ENCODE measurements at regions not wholly inside any gene's neighbourhood (a gene's known extent, or its start where the extent isn't known, plus 50 kb on each side); places are given as distances from the start of the nearest gene placed in this dataset.

DNA sequence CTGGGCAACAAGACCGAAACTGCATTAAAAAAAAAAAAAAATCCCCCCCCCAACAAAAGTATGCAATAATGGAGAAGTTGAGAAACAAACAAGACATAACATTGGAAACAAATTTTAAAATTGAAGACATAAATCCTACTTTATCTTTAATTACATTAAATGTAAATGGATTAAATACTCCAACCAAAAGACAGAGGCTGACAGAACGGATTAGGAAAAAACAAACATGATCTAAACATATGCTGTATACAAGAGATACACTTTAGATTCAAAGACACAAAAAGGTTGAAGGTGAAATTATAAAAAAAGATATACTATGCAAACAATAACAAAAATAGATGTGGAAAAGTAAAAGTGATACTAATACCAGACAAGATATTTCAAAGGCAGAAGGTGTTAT is 350.8 kb upstream of the RGPD4 start:
- Histone ChIP-seq H2AFZ (ENCODE audit: low read depth, low read length) (no peak overlapping the region), H3K9ac (ENCODE audit: low read depth, low read length) (no peak overlapping the region), H3K9me3 (ENCODE audit: insufficient read depth, low read length, severe bottlenecking) (peaks cover 4% of the 10 kb centered on the region), H3K4me3 (ENCODE audit: low read depth in 1 of 2, low read length in 2 of 2) (no peak overlapping the region), H3K79me2 (ENCODE audit: insufficient read depth, low read length) (no peaks in the 10 kb centered on the region), H3K27me3 (ENCODE audit: insufficient read depth, low read length, poor library complexity) (no peaks in the 10 kb centered on the region), H3K27ac (ENCODE audit: low read length) (no peak overlapping the region), H3K36me3 (ENCODE audit: insufficient read depth, low read length) (no peaks in the 10 kb centered on the region), H3K4me2 (ENCODE audit: insufficient read depth, low read length) (no peak overlapping the region), H4K20me1 (ENCODE audit: insufficient read depth, low read length) (no peaks in the 10 kb centered on the region), H3K4me1 (ENCODE audit: insufficient read depth, low read length) (no peaks in the 10 kb centered on the region)
- DNase-seq, result no peak
- no peak for ATAC-seq (ENCODE audit: insufficient read depth, low read depth)
- TF ChIP-seq, protein P1, sequence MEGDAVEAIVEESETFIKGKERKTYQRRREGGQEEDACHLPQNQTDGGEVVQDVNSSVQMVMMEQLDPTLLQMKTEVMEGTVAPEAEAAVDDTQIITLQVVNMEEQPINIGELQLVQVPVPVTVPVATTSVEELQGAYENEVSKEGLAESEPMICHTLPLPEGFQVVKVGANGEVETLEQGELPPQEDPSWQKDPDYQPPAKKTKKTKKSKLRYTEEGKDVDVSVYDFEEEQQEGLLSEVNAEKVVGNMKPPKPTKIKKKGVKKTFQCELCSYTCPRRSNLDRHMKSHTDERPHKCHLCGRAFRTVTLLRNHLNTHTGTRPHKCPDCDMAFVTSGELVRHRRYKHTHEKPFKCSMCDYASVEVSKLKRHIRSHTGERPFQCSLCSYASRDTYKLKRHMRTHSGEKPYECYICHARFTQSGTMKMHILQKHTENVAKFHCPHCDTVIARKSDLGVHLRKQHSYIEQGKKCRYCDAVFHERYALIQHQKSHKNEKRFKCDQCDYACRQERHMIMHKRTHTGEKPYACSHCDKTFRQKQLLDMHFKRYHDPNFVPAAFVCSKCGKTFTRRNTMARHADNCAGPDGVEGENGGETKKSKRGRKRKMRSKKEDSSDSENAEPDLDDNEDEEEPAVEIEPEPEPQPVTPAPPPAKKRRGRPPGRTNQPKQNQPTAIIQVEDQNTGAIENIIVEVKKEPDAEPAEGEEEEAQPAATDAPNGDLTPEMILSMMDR (IDR thresholded peaks at IDR 0.05; ENCODE audit: borderline replicate concordance, extremely low read depth, low read length, poor library complexity, severe bottlenecking), result no peak
- no peak for TF ChIP-seq EZH2 (IDR thresholded peaks at IDR 0.05; ENCODE audit: borderline replicate concordance, low read depth, low read length, severe bottlenecking)

DNA sequence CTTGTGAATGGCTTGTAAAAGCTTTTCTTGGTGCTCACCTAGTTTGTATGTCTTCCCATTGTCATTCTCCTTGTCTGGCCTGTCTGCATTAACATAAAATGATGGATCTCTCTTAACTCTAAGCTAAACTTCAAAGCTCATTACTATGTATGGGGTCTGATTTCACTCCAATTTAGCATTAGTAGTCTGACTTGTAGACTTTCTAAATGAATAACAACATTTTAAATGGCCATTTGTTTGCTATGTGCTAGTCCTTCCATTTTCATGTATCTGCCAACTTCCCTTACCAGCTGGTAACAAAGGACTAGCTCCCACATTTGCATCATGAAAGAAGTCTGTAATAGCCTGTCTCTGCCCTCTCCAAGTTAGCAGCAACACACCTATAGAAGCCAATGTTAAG is 324.2 kb upstream of the RGPD4 start:
- Histone ChIP-seq H3K36me3 (ENCODE audit: insufficient read depth, low read length) (no peaks in the 10 kb centered on the region), H3K79me2 (ENCODE audit: insufficient read depth, low read length) (no peaks in the 10 kb centered on the region), H3K4me3 (ENCODE audit: low read depth in 1 of 2, low read length in 2 of 2) (no peak overlapping the region), H3K4me1 (ENCODE audit: insufficient read depth, low read length) (no peaks in the 10 kb centered on the region), H3K27me3 (ENCODE audit: insufficient read depth, low read length, poor library complexity) (no peaks in the 10 kb centered on the region), H4K20me1 (ENCODE audit: insufficient read depth, low read length) (no peaks in the 10 kb centered on the region), H3K9me3 (ENCODE audit: insufficient read depth, low read length, severe bottlenecking) (no peaks in the 10 kb centered on the region), H2AFZ (ENCODE audit: low read depth, low read length) (no peak overlapping the region), H3K4me2 (ENCODE audit: insufficient read depth, low read length) (no peak overlapping the region), H3K27ac (ENCODE audit: low read length) (no peak overlapping the region), H3K9ac (ENCODE audit: low read depth, low read length) (no peak overlapping the region)
- no peak for TF ChIP-seq EZH2 (IDR thresholded peaks at IDR 0.05; ENCODE audit: borderline replicate concordance, low read depth, low read length, severe bottlenecking)
- TF ChIP-seq, protein P1 (IDR thresholded peaks at IDR 0.05; ENCODE audit: borderline replicate concordance, extremely low read depth, low read length, poor library complexity, severe bottlenecking), result no peak
- ATAC-seq (ENCODE audit: insufficient read depth, low read depth) (no peak), DNase-seq (no peak)

DNA sequence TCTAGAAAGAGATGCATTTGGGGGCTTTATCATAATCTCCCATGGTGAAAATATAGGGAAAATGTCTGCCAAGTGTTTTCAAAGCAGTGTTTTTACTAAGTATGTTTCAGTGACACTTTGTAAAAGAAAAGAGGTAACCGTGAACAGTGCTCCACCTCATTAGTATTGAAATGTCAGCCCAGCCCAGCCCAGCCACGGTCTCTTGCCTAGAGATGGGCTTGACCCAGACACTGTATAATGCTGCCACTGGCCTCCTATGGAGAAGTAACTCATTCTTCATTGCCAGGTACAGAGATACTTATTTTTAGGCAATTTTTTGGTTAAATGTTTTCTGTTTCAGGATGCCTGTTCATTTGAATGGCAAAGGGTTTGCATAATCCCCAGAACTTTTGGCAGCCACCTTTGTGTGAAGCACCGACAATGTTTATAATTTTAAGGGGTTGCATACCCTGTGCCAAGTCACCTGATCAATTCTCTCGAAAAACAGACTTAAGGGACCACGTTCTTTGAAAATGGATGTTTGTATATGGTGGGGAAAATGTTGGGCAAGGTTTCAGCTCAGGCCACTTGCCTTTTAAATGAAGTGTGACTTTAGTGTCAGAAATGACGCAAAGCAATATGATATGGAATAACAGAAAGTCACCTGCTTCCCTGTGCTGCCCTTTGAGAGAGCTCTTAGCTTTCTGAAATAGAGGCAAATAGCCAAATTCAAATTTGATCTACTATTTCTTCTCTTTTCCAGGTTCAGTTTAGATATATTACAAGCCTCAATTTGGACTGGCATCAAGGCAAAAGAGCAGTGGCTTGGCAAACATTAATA is 314.5 kb upstream of the RGPD4 start:
- H3K4me1 ChIP-seq (ENCODE audit: insufficient read depth, low read length), result no peaks in the 10 kb centered on the region
- TF ChIP-seq, protein P1 (IDR thresholded peaks at IDR 0.05; ENCODE audit: borderline replicate concordance, extremely low read depth, low read length, poor library complexity, severe bottlenecking), result no peak
- TF ChIP-seq EZH2 (IDR thresholded peaks at IDR 0.05; ENCODE audit: borderline replicate concordance, low read depth, low read length, severe bottlenecking), result no peak
- H3K9ac ChIP-seq (ENCODE audit: low read depth, low read length), result no peak overlapping the region
- no peak overlapping the region for H2AFZ ChIP-seq (ENCODE audit: low read depth, low read length)
- H4K20me1 ChIP-seq (ENCODE audit: insufficient read depth, low read length), result no peaks in the 10 kb centered on the region
- no peak overlapping the region for H3K27ac ChIP-seq (ENCODE audit: low read length)
- H3K79me2 ChIP-seq (ENCODE audit: insufficient read depth, low read length), result no peaks in the 10 kb centered on the region
- H3K4me2 ChIP-seq (ENCODE audit: insufficient read depth, low read length), result no peak overlapping the region
- H3K9me3 ChIP-seq (ENCODE audit: insufficient read depth, low read length, severe bottlenecking), result no peaks in the 10 kb centered on the region
- no peaks in the 10 kb centered on the region for H3K27me3 ChIP-seq (ENCODE audit: insufficient read depth, low read length, poor library complexity)
- DNase-seq, result no peak
- no peak overlapping the region for H3K4me3 ChIP-seq (ENCODE audit: low read depth in 1 of 2, low read length in 2 of 2)
- ATAC-seq (ENCODE audit: insufficient read depth, low read depth), result no peak
- H3K36me3 ChIP-seq (ENCODE audit: insufficient read depth, low read length), result no peaks in the 10 kb centered on the region
